OCI-LY3 (cell line): ENCODE measurements at regions not wholly inside any gene's neighbourhood (a gene's known extent, or its start where the extent isn't known, plus 50 kb on each side); places are given as distances from the start of the nearest gene placed in this dataset.

ENCODE experiments used
- EZH2phosphoT487 ChIP-seq: fragments of 200-600 bp; shearing (Covaris generic); IDR thresholded peaks from 2 replicates; pipeline ENCODE4 v1.6.1; 2018; ENCODE audit warnings: antibody characterized with exemption, mixed run types, low read depth
- TF ChIP-seq, protein P1 (sequence below): fragments of 200-600, 300-600 bp; sonication (generic); IDR thresholded peaks from 2 replicates; pipeline ENCODE4 v1.5.1; 2014; ENCODE audit warnings: antibody characterized with exemption, low read length, low read depth

GRCh38 chr2:145584353-145584752 lies 1064.4 kb upstream of the ZEB2 start:
- TF ChIP-seq, protein P1, sequence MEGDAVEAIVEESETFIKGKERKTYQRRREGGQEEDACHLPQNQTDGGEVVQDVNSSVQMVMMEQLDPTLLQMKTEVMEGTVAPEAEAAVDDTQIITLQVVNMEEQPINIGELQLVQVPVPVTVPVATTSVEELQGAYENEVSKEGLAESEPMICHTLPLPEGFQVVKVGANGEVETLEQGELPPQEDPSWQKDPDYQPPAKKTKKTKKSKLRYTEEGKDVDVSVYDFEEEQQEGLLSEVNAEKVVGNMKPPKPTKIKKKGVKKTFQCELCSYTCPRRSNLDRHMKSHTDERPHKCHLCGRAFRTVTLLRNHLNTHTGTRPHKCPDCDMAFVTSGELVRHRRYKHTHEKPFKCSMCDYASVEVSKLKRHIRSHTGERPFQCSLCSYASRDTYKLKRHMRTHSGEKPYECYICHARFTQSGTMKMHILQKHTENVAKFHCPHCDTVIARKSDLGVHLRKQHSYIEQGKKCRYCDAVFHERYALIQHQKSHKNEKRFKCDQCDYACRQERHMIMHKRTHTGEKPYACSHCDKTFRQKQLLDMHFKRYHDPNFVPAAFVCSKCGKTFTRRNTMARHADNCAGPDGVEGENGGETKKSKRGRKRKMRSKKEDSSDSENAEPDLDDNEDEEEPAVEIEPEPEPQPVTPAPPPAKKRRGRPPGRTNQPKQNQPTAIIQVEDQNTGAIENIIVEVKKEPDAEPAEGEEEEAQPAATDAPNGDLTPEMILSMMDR, result no peak
- no peak for TF ChIP-seq EZH2phosphoT487
